ENCODE measurements at regions not wholly inside any gene's neighbourhood (a gene's known extent, or its start where the extent isn't known, plus 50 kb on each side); places are given as distances from the start of the nearest gene placed in this dataset.
"Not testable (repeated sequence)": the region's sequence is repeated elsewhere in the genome, so short reads cannot be mapped to it uniquely, and the experiment has no call there.

DNA sequence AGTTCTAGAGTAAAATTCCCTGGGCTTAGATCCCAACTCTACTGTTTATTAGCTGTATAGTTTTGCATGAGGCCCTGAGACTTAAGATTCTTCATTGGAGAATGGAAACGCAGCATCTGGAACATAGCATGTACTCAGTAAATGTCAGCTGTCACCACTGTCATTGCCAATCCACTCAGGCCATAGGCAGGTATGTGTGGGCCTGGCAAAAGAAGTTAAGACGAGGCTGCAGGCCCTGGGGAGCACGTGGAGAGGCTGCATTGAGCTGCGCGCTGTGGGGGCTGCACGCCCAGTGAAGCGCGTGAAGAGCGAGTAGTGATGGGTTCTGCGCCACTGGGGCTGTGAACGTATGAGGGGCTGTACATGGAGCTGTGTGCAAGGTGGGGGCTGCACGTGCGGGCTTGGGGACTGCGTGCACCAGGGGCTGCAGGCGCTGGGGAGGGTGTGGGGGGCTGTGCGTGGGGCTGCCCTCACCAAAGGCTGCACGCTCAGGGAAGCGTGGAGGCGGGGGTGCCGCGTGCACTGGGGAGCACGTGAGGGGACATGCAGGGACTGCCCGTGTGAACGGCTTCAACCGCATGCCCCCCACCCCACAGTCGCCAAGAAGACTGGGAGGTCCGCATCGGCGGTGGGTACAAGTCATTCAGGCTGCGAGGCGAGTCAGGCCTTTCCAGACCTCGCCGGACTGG, 85.5 kb downstream of the PRR15 start:
- Histone ChIP-seq H3K9me3 (ENCODE audit: low read depth, low read length) (no peaks in the 10 kb centered on the region), H3K9ac (ENCODE audit: insufficient read length) (no peak overlapping the region), H3K36me3 (ENCODE audit: insufficient read depth, low read length) (no peaks in the 10 kb centered on the region), H3K4me3 (no peak overlapping the region), H3K27ac (no peak overlapping the region)
- TF ChIP-seq FOXP2 (optimal IDR thresholded peaks at IDR 0.05; ENCODE audit: control extremely low read depth, extremely low read length, insufficient read depth) (no peak), EZH2 (IDR thresholded peaks at IDR 0.05) (no peak), POLR2AphosphoS5 (IDR thresholded peaks at IDR 0.05; ENCODE audit: borderline replicate concordance, low read depth, low read length) (no peak)
- DNase-seq (ENCODE audit: low read depth, low spot score), result no peak

DNA sequence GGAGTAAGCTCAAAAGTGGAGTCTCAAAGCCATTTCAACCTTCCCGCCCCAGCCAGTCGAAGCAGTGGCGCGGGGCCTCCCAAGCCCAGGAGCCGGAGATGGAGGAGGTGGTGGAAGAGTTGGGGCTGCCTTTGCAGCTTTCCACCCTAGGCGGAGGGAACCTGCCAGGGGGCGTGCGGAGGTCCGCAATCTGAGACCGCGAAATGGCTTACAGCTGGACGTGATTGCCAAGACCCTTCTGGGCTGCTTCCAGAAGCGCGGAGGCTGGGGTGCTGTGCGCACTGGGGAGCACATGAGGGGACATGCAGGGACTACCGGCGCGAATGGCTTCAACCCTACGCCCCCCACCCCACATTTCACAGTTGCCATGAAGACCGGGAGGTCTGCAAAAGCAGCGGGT, 86.2 kb downstream of the PRR15 start:
- H3K27ac ChIP-seq, result no peak overlapping the region
- H3K9ac ChIP-seq (ENCODE audit: insufficient read length), result no peak overlapping the region
- H3K36me3 ChIP-seq (ENCODE audit: insufficient read depth, low read length), result no peaks in the 10 kb centered on the region
- TF ChIP-seq EZH2 (IDR thresholded peaks at IDR 0.05), result no peak
- no peaks in the 10 kb centered on the region for H3K9me3 ChIP-seq (ENCODE audit: low read depth, low read length)
- no peak overlapping the region for H3K4me3 ChIP-seq
- no peak for DNase-seq (ENCODE audit: low read depth, low spot score)

DNA sequence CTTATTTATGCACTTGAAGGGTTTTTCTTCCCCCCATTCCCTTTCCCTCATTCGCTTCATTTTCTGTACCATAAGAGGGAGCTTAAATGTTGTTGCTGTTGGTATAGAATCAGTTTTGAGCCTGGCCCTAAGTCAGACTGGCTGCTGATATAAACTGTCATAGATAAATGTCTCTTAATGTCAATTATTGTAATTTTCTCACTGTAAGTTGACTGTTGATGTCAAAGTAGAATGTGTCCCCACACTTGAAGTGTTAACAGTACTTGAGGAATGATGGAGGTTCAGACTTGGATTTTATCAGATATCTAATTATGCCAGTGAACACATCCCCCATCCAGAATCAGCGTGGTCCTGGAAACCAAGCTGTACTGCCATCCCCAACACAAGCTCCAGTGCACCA, 87.8 kb downstream of the PRR15 start:
- H3K27ac ChIP-seq, result no peak overlapping the region
- H3K9me3 ChIP-seq (ENCODE audit: low read depth, low read length), result no peaks in the 10 kb centered on the region
- no peak for TF ChIP-seq EZH2 (IDR thresholded peaks at IDR 0.05)
- no peak for TF ChIP-seq FOXP2 (optimal IDR thresholded peaks at IDR 0.05; ENCODE audit: control extremely low read depth, extremely low read length, insufficient read depth)
- no peak for TF ChIP-seq POLR2AphosphoS5 (IDR thresholded peaks at IDR 0.05; ENCODE audit: borderline replicate concordance, low read depth, low read length)
- H3K4me3 ChIP-seq, result no peak overlapping the region
- no peak overlapping the region for H3K9ac ChIP-seq (ENCODE audit: insufficient read length)
- no peak for DNase-seq (ENCODE audit: low read depth, low spot score)
- H3K36me3 ChIP-seq (ENCODE audit: insufficient read depth, low read length), result no peaks in the 10 kb centered on the region

DNA sequence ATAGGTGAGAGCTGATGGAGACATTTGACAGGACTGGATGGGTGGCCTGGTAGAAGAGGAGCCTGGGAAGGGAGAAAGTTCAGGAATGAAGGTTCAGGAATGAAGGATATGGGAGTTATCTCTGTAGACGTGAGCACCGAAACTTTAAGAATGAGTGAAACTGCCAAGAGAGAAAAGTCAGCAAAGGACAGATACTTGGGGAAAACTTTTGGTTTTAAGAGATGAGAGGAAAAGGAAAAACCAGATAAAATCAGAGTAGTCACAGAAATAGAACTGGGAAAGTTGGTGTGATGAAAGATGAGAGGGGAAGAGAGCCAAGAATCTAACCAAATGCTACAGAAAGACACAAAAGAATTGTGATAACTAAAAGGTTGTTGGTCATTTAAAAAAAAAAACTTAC, 88.9 kb downstream of the PRR15 start:
- no peak for DNase-seq (ENCODE audit: low read depth, low spot score)
- Histone ChIP-seq H3K9ac (ENCODE audit: insufficient read length) (no peak overlapping the region), H3K36me3 (ENCODE audit: insufficient read depth, low read length) (no peaks in the 10 kb centered on the region), H3K4me3 (no peak overlapping the region), H3K9me3 (ENCODE audit: low read depth, low read length) (no peaks in the 10 kb centered on the region), H3K27ac (no peak overlapping the region)
- TF ChIP-seq FOXP2 (optimal IDR thresholded peaks at IDR 0.05; ENCODE audit: control extremely low read depth, extremely low read length, insufficient read depth), result no peak
- TF ChIP-seq EZH2 (IDR thresholded peaks at IDR 0.05), result no peak
- TF ChIP-seq POLR2AphosphoS5 (IDR thresholded peaks at IDR 0.05; ENCODE audit: borderline replicate concordance, low read depth, low read length), result no peak

DNA sequence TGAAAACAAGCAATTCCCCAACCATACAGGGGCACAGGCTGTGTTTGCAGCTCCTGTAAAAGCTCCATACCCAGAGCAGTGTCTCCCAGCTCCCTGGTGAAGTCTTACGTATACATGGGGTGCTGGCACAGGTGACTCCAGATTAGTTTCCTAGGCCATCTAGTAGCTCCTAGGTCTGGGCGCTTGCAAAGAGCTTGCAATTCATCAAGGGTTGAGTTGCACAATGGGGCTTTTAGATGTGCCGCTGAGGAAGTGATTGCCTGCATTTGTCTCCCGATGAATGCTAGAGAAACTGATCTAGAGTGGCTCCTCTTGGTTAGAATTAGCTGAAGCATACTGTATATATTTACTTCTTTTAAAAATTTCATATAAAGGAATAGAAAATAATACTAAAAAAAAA, 90.7 kb downstream of the PRR15 start:
- H3K9me3 ChIP-seq (ENCODE audit: low read depth, low read length); H3K4me3 ChIP-seq; H3K36me3 ChIP-seq (ENCODE audit: insufficient read depth, low read length); H3K27ac ChIP-seq; DNase-seq (ENCODE audit: low read depth, low spot score); H3K9ac ChIP-seq (ENCODE audit: insufficient read length): not testable (repeated sequence)

DNA sequence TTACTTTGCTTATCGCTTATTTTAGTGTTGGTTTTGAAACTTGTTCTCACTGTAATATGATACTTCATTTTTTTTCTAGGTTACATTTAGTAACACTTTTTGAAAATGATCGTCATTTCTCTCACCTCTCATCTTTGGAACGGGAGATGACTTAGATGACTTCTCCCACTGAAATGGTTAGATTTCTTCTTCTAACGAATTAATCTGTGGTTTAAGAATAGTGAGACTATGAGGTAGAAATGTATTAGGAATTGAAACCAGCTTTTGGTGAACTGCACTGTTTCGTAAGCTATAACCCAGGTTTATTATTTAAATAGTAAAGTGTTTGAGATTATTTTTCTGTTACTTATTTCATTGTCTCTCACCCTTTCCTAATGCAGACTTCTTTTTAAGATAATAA, 93.7 kb downstream of the PRR15 start:
- no peak overlapping the region for H3K4me3 ChIP-seq
- H3K9ac ChIP-seq (ENCODE audit: insufficient read length), result no peak overlapping the region
- no peak for TF ChIP-seq EZH2 (IDR thresholded peaks at IDR 0.05)
- H3K27ac ChIP-seq, result no peak overlapping the region
- no peak for DNase-seq (ENCODE audit: low read depth, low spot score)
- no peaks in the 10 kb centered on the region for H3K36me3 ChIP-seq (ENCODE audit: insufficient read depth, low read length)
- H3K9me3 ChIP-seq (ENCODE audit: low read depth, low read length), result no peaks in the 10 kb centered on the region

DNA sequence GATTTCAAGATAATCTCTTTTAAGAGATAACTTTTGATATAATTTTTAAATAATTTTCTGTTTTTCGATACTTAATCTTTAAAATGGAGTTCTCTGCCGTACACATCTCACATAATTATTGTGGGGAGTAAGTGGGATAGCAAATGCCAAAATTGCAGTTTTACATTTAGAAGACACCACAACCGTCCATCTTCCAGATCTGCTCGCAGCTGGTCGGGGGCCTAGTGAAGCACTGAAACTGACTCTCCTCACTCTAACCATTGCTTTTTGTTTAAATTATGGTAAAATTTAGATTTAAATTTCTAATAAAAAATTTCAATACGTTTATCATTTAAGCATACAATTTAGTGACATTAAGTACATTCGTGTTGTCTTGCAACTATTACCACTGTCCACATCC, 94.2 kb downstream of the PRR15 start:
- Histone ChIP-seq H3K27ac (no peak overlapping the region), H3K9ac (ENCODE audit: insufficient read length) (no peak overlapping the region)
- DNase-seq (ENCODE audit: low read depth, low spot score), result no peak

DNA sequence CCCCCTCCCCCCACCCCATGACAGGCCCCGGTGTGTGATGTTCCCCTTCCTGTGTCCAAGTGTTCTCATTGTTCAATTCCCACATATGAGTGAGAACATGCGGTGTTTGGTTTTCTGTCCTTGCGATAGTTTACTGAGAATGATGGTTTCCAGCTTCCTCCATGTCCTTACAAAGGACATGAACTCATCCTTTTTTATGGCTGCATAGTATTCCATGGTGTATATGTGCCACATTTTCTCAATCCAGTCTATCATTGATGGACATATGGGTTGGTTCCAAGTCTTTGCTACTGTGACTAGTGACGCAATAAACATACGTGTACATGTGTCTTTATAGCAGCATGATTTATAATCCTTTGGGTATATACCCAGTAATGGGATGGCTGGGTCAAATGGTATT, 95.6 kb downstream of the PRR15 start:
- not testable (repeated sequence) for H3K4me3 ChIP-seq; DNase-seq (ENCODE audit: low read depth, low spot score); H3K27ac ChIP-seq; H3K9me3 ChIP-seq (ENCODE audit: low read depth, low read length); H3K9ac ChIP-seq (ENCODE audit: insufficient read length); H3K36me3 ChIP-seq (ENCODE audit: insufficient read depth, low read length)

More for the DNA sequence above, 94.2 kb downstream of the PRR15 start:
- Histone ChIP-seq H3K9me3 (ENCODE audit: low read depth, low read length) (no peaks in the 10 kb centered on the region), H3K4me3 (no peak overlapping the region), H3K36me3 (ENCODE audit: insufficient read depth, low read length) (no peaks in the 10 kb centered on the region)
- TF ChIP-seq FOXP2 (optimal IDR thresholded peaks at IDR 0.05; ENCODE audit: control extremely low read depth, extremely low read length, insufficient read depth), result no peak
- no peak for TF ChIP-seq POLR2AphosphoS5 (IDR thresholded peaks at IDR 0.05; ENCODE audit: borderline replicate concordance, low read depth, low read length)
- TF ChIP-seq EZH2 (IDR thresholded peaks at IDR 0.05), result no peak

DNA sequence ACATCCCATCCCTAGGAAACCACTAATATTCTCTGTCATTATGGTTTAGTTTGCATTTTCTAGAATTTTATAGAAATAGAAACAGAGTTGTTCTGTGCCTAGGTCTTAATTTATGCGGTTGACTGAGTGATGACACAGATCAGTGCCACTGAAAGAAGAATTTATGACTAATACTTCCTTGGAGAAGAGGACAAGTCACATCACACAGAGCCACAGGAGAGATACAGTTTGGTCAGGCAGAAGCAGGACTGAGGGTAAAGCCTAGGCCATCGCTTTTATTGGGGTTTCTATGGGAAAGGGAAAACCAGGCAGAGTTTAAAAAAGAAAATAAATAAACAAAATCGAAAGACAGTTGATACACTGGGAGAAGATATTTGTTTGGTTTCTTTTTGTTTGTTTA, 99.3 kb downstream of the PRR15 start:
- not testable (repeated sequence) for H3K27ac ChIP-seq; H3K9ac ChIP-seq (ENCODE audit: insufficient read length); H3K9me3 ChIP-seq (ENCODE audit: low read depth, low read length); H3K4me3 ChIP-seq; H3K36me3 ChIP-seq (ENCODE audit: insufficient read depth, low read length); DNase-seq (ENCODE audit: low read depth, low spot score)

DNA sequence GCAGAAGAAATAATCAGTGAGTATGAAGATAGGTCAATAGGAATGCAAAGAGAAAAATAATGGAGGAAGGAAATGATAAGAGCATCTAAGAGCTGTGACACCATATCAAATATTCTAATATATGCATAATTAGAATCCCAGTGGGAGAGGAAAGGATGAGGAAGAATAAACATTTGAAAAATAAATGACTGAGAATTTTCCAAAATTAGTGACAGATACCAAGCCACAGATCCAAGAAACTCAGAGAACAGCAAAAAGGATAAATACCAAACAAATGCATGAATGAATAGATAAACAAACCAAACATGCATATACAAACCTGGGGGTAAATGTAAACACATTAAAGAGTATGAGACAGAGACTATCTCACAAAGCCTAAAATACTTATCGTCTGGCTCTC, 101.4 kb downstream of the PRR15 start:
- DNase-seq (ENCODE audit: low read depth, low spot score); H3K36me3 ChIP-seq (ENCODE audit: insufficient read depth, low read length); H3K27ac ChIP-seq; H3K4me3 ChIP-seq; H3K9ac ChIP-seq (ENCODE audit: insufficient read length); H3K9me3 ChIP-seq (ENCODE audit: low read depth, low read length): not testable (repeated sequence)

DNA sequence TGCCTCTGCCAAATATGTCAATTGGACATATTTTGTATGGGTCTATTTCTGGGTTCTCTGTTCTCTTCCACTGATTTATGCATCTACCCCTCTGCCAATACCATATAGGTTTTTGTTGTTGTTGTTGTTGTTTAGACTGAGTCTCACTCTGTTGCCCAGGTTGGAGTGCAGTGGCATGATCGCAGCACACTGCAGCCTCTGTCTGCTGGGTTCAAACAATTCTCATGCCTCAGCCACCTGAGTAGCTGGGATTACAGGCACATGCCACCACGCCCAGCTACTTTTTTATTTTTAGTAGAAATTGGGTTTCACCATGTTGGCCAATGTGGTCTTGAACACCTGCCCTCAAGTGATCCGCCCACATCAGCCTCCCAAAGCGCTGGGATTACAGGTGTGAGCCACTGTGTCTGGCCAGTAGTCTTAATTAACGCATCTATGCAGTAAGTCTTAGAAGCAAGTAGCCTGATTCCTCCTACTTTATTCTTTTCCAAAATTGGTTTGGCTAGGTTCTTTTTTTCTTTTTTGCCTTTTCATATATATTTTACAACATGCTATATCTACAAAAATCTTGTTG, 103.5 kb downstream of the PRR15 start:
- H3K4me3 ChIP-seq; H3K36me3 ChIP-seq (ENCODE audit: insufficient read depth, low read length); H3K9ac ChIP-seq (ENCODE audit: insufficient read length); H3K9me3 ChIP-seq (ENCODE audit: low read depth, low read length); DNase-seq (ENCODE audit: low read depth, low spot score); H3K27ac ChIP-seq: not testable (repeated sequence)

DNA sequence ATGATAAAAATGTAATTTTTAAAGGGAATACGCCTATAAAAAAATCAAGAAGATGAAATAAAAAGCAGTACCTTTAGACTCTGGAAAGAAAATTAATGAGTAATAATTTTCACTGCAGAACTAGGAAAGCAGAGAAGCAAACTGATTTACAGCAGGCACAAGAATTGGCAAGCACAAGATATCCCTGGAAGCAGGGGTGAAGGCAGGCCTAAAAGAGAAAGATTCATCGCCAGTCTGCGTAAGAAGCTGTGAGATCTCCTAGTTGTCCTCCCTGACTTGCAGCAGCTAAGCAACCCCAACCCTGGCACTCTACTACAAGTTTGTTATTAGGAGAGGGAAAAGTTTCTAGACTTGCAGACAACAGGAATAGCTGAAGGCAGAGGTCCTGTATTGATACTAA, 107.7 kb downstream of the PRR15 start:
- H3K9ac ChIP-seq (ENCODE audit: insufficient read length); H3K36me3 ChIP-seq (ENCODE audit: insufficient read depth, low read length); H3K4me3 ChIP-seq; H3K27ac ChIP-seq; DNase-seq (ENCODE audit: low read depth, low spot score); H3K9me3 ChIP-seq (ENCODE audit: low read depth, low read length): not testable (repeated sequence)

DNA sequence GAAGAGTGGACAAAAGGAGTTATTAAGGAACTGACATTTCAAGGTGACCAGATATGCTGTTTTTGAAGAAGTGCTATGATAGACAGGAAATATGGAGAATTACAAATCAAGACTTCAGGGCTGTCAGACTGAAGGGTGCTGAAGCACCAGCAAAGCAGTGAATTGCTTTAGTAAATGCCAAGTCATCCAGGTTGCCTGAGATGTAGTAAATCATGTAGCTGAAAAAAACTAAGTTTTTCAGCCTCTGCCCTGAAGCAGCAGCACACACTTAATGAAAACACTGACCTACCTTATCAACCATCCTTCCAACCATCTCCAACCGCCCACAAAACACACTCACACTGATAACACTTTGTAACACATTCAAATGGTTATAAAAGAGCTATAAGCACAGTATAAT, 110.0 kb downstream of the PRR15 start:
- H3K36me3 ChIP-seq (ENCODE audit: insufficient read depth, low read length); H3K4me3 ChIP-seq; H3K9ac ChIP-seq (ENCODE audit: insufficient read length); H3K27ac ChIP-seq; DNase-seq (ENCODE audit: low read depth, low spot score); H3K9me3 ChIP-seq (ENCODE audit: low read depth, low read length): not testable (repeated sequence)

Data from SK-N-MC (cell line).